Trophoblast cell (in vitro differentiated cells and primary cell): ENCODE measurements at regions not wholly inside any gene's neighbourhood (a gene's known extent, or its start where the extent isn't known, plus 50 kb on each side); places are given as distances from the start of the nearest gene placed in this dataset.

Source experiments
- DNase-seq, 2 donors: peaks; one replicate each; pipeline ENCODE4 v3.0.0-alpha.2; 2016
- H2AFZ ChIP-seq: 2 replicates; pipeline ENCODE4 v1.6.1; 2013; ENCODE audit warnings: low read length, moderate library complexity, mild to moderate bottlenecking; ENCODE audit not compliant: insufficient read depth, poor library complexity
- H2AK5ac ChIP-seq: 2 replicates; pipeline ENCODE4 v1.6.1; 2013; ENCODE audit warnings: mild to moderate bottlenecking, low read length
- H2BK120ac ChIP-seq: 2 replicates; pipeline ENCODE4 v1.6.1; 2013; ENCODE audit warnings: low read length, mild to moderate bottlenecking, moderate library complexity; ENCODE audit not compliant: insufficient read depth, poor library complexity
- H2BK12ac ChIP-seq: 2 replicates; pipeline ENCODE4 v1.6.1; 2013; ENCODE audit warnings: mild to moderate bottlenecking, low read length, moderate library complexity
- H2BK5ac ChIP-seq: 2 replicates; pipeline ENCODE4 v1.6.1; 2013; ENCODE audit warnings: low read length, low read depth, moderate library complexity, mild to moderate bottlenecking; ENCODE audit not compliant: poor library complexity
- H3K14ac ChIP-seq: 2 replicates; pipeline ENCODE4 v1.6.1; 2013; ENCODE audit warnings: mild to moderate bottlenecking, low read length
- H3K18ac ChIP-seq: 2 replicates; pipeline ENCODE4 v1.6.1; 2013; ENCODE audit warnings: mild to moderate bottlenecking, low read length
- H3K23ac ChIP-seq: 2 replicates; pipeline ENCODE4 v1.6.1; 2013; ENCODE audit warnings: low read length
- H3K27ac ChIP-seq: 2 replicates; pipeline ENCODE4 v1.5.1; 2013; ENCODE audit warnings: low read depth, mild to moderate bottlenecking, inconsistent platforms, low read length, moderate library complexity
- H3K27me3 ChIP-seq: 2 replicates; pipeline ENCODE4 v1.6.1; 2013; ENCODE audit warnings: inconsistent platforms, mild to moderate bottlenecking, low read length, moderate library complexity; ENCODE audit not compliant: insufficient read depth
- H3K36me3 ChIP-seq, 2 experiments: 1 replicate in 1 of 2; 2 replicates in 1 of 2; pipeline ENCODE4 v1.6.1; 2013; ENCODE audit warnings: low read length in 2 of 2, mild to moderate bottlenecking in 2 of 2, moderate library complexity in 1 of 2; ENCODE audit not compliant: insufficient read depth in 2 of 2, control insufficient read depth in 1 of 2
- H3K4ac ChIP-seq: 2 replicates; pipeline ENCODE4 v1.6.1; 2013; ENCODE audit warnings: low read depth, mild to moderate bottlenecking, low read length, moderate library complexity
- H3K4me1 ChIP-seq, 2 experiments: 1 replicate in 1 of 2; 2 replicates in 1 of 2; pipeline ENCODE4 v1.6.1; 2013; ENCODE audit warnings: low read length in 2 of 2, mild to moderate bottlenecking in 2 of 2, moderate library complexity in 1 of 2; ENCODE audit not compliant: insufficient read depth in 2 of 2, control insufficient read depth in 1 of 2
- H3K4me2 ChIP-seq: 2 replicates; pipeline ENCODE4 v1.6.1; 2013; ENCODE audit warnings: inconsistent platforms, mild to moderate bottlenecking, low read length, moderate library complexity
- H3K4me3 ChIP-seq: 2 replicates; pipeline ENCODE4 v1.5.1; 2013; ENCODE audit warnings: mild to moderate bottlenecking, low read depth, low read length, inconsistent platforms
- H3K79me1 ChIP-seq: one replicate; pipeline ENCODE4 v1.6.1; 2013; ENCODE audit warnings: low read length
- H3K79me2 ChIP-seq: 2 replicates; pipeline ENCODE4 v1.6.1; 2013; ENCODE audit warnings: low read length, mild to moderate bottlenecking; ENCODE audit not compliant: control insufficient read depth, insufficient read depth, poor library complexity
- H3K9ac ChIP-seq: 2 replicates; pipeline ENCODE4 v1.6.1; 2013; ENCODE audit warnings: mild to moderate bottlenecking, low read length
- H3K9me3 ChIP-seq: 2 replicates; pipeline ENCODE4 v1.6.1; 2013; ENCODE audit warnings: low read depth, mild to moderate bottlenecking, control low read depth, inconsistent platforms, low read length; ENCODE audit not compliant: insufficient read depth
- H4K12ac ChIP-seq: 2 replicates; pipeline ENCODE4 v1.6.1; 2013; ENCODE audit warnings: low read depth, mild to moderate bottlenecking, low read length, moderate library complexity
- H4K8ac ChIP-seq: 2 replicates; pipeline ENCODE4 v1.6.1; 2013; ENCODE audit warnings: low read depth, mild to moderate bottlenecking, low read length, moderate library complexity
- H4K91ac ChIP-seq: one replicate; pipeline ENCODE4 v1.6.1; 2013; ENCODE audit warnings: low read depth, mild to moderate bottlenecking, low read length, moderate library complexity
- WGBS: extraction: QIAGEN DNeasy Blood & Tissue Kit; methylation state at CpG from one replicate; pipeline ENCODE4 v1.1.7; 2013; ENCODE audit warnings: missing lambda C conversion rate; ENCODE audit not compliant: insufficient read length, insufficient coverage; ENCODE audit errors: extremely low coverage; 5-methylcytosine and 5-hydroxymethylcytosine counted together

DNA sequence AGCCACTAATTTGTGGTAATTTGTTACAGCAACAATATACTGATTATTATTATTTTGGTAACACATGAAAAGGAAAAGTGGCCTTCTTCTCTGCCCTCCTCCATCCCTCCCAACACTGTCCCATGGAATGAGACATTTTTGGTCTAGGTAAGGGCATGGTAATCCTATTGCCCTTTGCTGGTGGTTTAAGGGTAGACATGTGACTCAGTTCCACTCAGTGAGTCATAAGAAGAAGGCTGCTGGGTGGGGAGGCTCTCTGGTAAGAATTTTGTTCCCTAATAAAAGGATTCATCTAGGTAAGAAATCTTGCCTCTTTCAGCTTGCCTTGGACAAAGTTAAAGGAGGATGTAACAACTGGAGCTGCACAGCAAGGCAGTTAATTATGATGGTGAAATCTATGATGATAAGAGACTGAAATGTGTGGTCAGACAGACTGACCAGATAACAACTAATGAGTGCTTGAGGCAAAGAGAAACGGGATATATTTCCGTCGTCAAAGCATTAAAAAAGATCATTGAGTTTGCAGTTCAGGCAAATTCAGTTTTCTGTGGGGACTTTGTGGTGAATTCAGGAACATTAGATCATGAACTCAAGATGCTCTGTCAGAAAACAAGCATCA is 232.0 kb upstream of the KCNK2 start:
- Histone ChIP-seq H3K79me2 (no peaks in the 10 kb centered on the region), H3K36me3 (no peaks in the 10 kb centered on the region), H3K14ac (no peak overlapping the region), H3K4me1 (no peaks in the 10 kb centered on the region), H3K4me3 (no peak overlapping the region), H2BK120ac (no peak overlapping the region), H3K23ac (no peak overlapping the region), H3K4me2 (no peak overlapping the region), H3K27ac (no peak overlapping the region), H4K8ac (no peak overlapping the region), H3K27me3 (no peaks in the 10 kb centered on the region), H2BK5ac (no peak overlapping the region), H4K12ac (no peak overlapping the region), H3K9me3 (peaks cover 2% of the 10 kb centered on the region), H2BK12ac (no peak overlapping the region), H4K91ac (no peak overlapping the region), H2AFZ (no peak overlapping the region), H3K79me1 (no peaks in the 10 kb centered on the region), H3K18ac (no peak overlapping the region), H3K4ac (no peak overlapping the region), H3K9ac (peak overlapping the region; percentile 46), H2AK5ac (no peak overlapping the region)
- WGBS, result no CpG with 5 or more reads among the region's 3 CpGs
- no peak for DNase-seq

DNA sequence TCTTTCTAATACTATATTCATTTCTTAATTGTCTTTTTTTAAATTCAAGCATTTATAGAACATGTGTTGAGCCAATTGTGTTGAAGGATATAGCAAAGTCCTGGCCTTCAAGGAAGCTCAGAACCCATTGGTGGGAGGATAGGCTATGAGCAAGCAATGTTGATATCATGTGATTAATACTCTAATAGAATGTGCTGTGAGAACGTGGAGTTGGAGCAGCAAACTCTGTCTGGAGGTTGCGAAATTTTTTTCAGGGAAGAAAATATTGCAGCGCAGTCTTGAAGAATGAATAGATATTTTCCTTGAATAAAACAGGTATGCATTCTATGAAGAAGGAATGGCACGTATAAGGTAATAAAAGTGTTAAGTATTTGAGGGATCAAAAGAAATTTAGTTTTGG is 229.2 kb upstream of the KCNK2 start:
- H3K4me2 ChIP-seq, result no peak overlapping the region
- no peak overlapping the region for H2AK5ac ChIP-seq
- no peak overlapping the region for H2BK12ac ChIP-seq
- H4K8ac ChIP-seq, result no peak overlapping the region
- 100% methylated on average over 1 of the region's 4 CpGs for WGBS
- no peaks in the 10 kb centered on the region for H3K27me3 ChIP-seq
- H3K79me1 ChIP-seq, result no peaks in the 10 kb centered on the region
- H2BK5ac ChIP-seq, result no peak overlapping the region
- H3K79me2 ChIP-seq, result no peaks in the 10 kb centered on the region
- no peak overlapping the region for H3K27ac ChIP-seq
- no peak for DNase-seq
- H3K4me1 ChIP-seq, result no peaks in the 10 kb centered on the region
- no peak overlapping the region for H3K14ac ChIP-seq
- no peak overlapping the region for H3K23ac ChIP-seq
- no peak overlapping the region for H4K91ac ChIP-seq
- no peaks in the 10 kb centered on the region for H3K36me3 ChIP-seq
- H3K9ac ChIP-seq, result no peak overlapping the region
- H3K9me3 ChIP-seq, result no peaks in the 10 kb centered on the region
- no peak overlapping the region for H2BK120ac ChIP-seq
- H3K4me3 ChIP-seq, result no peak overlapping the region
- H4K12ac ChIP-seq, result no peak overlapping the region
- H2AFZ ChIP-seq, result no peak overlapping the region
- no peak overlapping the region for H3K4ac ChIP-seq
- no peak overlapping the region for H3K18ac ChIP-seq

DNA sequence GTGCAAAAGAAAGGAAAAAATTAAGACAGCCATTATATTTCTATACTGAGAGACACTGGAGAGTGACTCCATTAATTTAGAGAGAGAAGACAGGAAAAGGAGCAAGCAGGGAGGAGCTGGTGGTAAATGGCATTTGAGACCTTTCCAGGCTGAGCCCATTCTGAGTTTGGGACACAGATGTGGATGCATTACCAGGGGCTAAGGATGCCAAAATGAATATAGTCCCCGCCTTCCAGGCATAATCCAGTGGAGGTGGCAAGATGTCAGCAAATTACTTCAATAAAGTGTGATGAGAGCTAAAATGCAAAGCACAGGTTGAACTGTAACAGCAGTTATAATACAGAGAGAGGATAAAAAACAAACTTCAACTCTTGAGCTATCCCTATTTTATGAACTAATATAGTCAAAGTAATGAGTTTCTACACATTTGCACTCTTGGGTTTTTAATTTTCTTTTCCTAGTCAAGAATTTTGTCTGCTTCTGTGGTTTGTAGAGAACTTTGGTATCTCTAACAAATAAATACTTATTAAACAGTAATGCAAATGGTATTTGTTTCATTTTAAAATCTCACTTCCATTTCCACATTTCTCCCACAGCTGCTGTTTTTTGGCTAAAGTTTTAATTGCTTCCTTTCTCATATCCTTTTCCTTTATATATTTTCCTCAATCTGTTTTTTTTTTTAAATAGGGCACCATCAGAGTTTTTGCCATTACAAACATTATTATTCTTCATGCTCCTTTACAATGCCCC is 228.2 kb upstream of the KCNK2 start:
- no peak overlapping the region for H2BK120ac ChIP-seq
- H3K36me3 ChIP-seq, result no peaks in the 10 kb centered on the region
- no peak overlapping the region for H3K9ac ChIP-seq

DNA sequence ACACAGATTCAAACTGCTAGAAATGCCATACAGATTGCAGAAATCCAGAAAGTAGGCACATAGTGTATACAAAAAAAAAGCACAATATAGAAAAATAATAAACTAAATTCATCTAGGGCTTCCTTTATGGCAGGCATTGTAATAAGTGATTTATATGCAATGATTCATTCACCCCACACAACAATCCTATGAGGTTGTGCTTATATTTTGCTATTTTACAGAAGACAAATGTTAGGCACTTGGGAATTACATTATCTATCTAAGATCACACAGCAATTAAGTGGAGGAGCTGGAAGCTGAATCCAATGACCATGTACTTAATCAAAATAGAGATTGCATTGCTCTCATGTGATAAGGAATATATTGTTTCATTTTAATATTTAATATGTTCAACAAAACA is 225.7 kb upstream of the KCNK2 start:
- Histone ChIP-seq H3K36me3 (no peaks in the 10 kb centered on the region), H2AFZ (no peak overlapping the region), H2AK5ac (no peak overlapping the region), H4K91ac (no peak overlapping the region), H2BK12ac (no peak overlapping the region), H2BK5ac (no peak overlapping the region), H3K27me3 (no peaks in the 10 kb centered on the region), H3K4ac (no peak overlapping the region), H3K9me3 (no peaks in the 10 kb centered on the region), H3K79me2 (no peaks in the 10 kb centered on the region), H3K18ac (no peak overlapping the region), H3K14ac (no peak overlapping the region), H3K79me1 (no peaks in the 10 kb centered on the region), H3K23ac (no peak overlapping the region), H3K4me3 (no peak overlapping the region), H3K27ac (no peak overlapping the region), H3K4me1 (no peaks in the 10 kb centered on the region), H3K4me2 (no peak overlapping the region), H4K8ac (no peak overlapping the region), H4K12ac (no peak overlapping the region), H2BK120ac (no peak overlapping the region), H3K9ac (no peak overlapping the region)
- no peak for DNase-seq

More for the DNA sequence above, 228.2 kb upstream of the KCNK2 start:
- Histone ChIP-seq H3K4me2 (no peak overlapping the region), H4K91ac (no peak overlapping the region), H3K23ac (no peak overlapping the region), H3K14ac (no peak overlapping the region), H3K79me2 (no peaks in the 10 kb centered on the region), H3K18ac (no peak overlapping the region), H3K27ac (no peak overlapping the region), H2BK12ac (no peak overlapping the region), H4K8ac (no peak overlapping the region), H4K12ac (no peak overlapping the region), H3K4me1 (no peaks in the 10 kb centered on the region), H2AFZ (no peak overlapping the region), H3K9me3 (no peaks in the 10 kb centered on the region), H3K27me3 (no peaks in the 10 kb centered on the region), H3K4ac (no peak overlapping the region), H2BK5ac (no peak overlapping the region), H2AK5ac (no peak overlapping the region), H3K79me1 (no peaks in the 10 kb centered on the region), H3K4me3 (no peak overlapping the region)
- WGBS, result no CpG with 5 or more reads among the region's 1 CpG
- DNase-seq, result no peak
